ENCODE measurements at regions not wholly inside any gene's neighbourhood (a gene's known extent, or its start where the extent isn't known, plus 50 kb on each side); places are given as distances from the start of the nearest gene placed in this dataset.

DNA sequence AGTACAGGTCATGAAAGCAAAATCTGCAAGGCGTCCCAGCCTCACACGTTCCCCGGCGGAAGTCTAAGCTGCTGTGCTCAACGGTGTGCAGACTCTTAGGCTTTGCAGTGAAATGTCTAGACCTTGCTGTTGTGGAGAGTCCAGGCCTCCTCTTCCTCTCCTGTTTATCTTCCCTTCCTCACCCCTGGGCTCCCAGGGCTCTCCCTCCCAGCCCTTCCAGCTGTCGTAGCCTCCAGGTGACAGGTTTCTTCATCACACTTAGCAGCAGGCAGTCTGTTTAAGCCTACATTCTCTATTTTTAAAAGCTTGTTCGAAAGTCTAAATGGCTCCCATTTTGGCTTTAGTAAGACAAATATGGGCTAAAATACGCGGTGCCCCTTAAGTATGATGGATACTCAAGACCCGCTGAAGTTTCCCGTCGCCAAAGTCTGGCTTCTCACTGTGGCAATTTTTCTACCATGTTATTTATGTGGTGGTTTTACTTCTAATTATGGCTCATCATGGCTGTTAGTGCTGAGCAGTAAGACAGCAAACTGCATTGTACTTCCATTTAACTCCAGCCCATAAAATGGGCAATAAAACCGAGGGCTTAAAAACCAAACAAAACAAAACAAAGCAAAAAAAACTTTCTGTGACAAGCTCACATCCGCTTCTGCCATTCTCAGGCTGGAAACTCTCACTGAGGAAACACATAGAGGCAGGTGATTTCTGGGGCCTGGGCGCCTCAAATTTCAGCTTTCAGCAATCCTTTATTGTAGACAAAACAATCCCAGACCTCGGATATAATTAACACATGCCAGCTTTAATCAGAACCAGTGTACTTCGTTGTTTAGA, 243.2 kb downstream of the SNX10 start:
- TF ChIP-seq TARDBP (IDR thresholded peaks at IDR 0.05) (no peak), JUND (IDR thresholded peaks at IDR 0.05; ENCODE audit: borderline replicate concordance, low read depth, low read length) (no peak), JUND (tag; IDR thresholded peaks at IDR 0.05; ENCODE audit: borderline replicate concordance, low read depth, low read length) (no peak), ZNF184 (CRISPR knock-in tag; IDR thresholded peaks at IDR 0.05) (no peak)

Measured in K562 (cell line).